C4-2B (cell line): ENCODE measurements at regions not wholly inside any gene's neighbourhood (a gene's known extent, or its start where the extent isn't known, plus 50 kb on each side); places are given as distances from the start of the nearest gene placed in this dataset.

Experiments used
- ZFX ChIP-seq: fragments of 450-650 bp; IDR thresholded peaks from 2 replicates; pipeline ENCODE4 v1.6.1; 2017
- TF ChIP-seq, protein P1 (sequence below): fragments of 450-650 bp; conservative IDR thresholded peaks from 2 replicates; pipeline ENCODE4 v1.5.1; 2017; ENCODE audit warnings: mild to moderate bottlenecking

DNA sequence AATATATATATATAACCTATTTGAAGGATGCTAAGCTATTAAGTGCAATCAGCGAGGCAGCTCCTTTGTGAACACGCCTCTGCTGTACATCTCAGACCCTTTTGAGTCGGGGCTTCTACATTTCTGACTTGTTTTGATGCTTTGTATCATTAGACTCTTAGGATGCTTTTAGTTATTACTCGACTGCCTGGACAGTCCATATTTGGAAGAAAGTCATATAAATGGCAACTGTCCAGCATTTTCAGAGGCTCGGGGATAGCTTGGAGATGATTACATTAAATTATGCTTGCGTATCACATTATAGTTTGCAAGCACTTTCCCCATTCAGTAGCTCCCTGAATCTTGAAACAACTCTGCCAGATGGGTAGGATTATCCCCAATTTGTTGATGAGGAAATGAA is 257.9 kb downstream of the PTEN start:
- TF ChIP-seq, protein P1, sequence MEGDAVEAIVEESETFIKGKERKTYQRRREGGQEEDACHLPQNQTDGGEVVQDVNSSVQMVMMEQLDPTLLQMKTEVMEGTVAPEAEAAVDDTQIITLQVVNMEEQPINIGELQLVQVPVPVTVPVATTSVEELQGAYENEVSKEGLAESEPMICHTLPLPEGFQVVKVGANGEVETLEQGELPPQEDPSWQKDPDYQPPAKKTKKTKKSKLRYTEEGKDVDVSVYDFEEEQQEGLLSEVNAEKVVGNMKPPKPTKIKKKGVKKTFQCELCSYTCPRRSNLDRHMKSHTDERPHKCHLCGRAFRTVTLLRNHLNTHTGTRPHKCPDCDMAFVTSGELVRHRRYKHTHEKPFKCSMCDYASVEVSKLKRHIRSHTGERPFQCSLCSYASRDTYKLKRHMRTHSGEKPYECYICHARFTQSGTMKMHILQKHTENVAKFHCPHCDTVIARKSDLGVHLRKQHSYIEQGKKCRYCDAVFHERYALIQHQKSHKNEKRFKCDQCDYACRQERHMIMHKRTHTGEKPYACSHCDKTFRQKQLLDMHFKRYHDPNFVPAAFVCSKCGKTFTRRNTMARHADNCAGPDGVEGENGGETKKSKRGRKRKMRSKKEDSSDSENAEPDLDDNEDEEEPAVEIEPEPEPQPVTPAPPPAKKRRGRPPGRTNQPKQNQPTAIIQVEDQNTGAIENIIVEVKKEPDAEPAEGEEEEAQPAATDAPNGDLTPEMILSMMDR = no peak
- TF ChIP-seq ZFX = no peak
